ENCODE measurements at regions not wholly inside any gene's neighbourhood (a gene's known extent, or its start where the extent isn't known, plus 50 kb on each side); places are given as distances from the start of the nearest gene placed in this dataset.

DNA sequence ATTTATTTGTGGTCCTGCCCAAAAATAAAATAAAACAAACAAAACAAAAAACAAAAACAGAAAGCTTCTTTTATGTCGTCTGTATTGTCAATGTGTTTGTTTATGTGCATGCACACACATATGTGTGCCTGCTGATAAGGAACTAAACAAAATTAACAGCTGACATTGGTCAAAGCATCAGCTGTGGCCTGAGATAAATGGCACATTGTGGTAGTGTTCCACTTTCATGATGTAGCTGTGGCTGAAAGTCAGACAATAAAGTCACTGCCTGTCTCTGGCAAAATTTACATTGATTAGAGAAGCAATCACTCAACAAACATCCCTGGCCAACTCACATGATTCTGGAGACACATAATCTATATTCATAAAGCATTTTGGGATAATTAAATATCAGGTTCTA, 203.4 kb upstream of the PIK3C3 start:
- Histone ChIP-seq H3K4me1 (ENCODE audit: insufficient read depth, low read length, severe bottlenecking) (no peaks in the 10 kb centered on the region), H3K9me3 (ENCODE audit: low read length) (no peaks in the 10 kb centered on the region), H3K4me2 (ENCODE audit: low read length) (no peak overlapping the region), H3F3A (ENCODE audit: insufficient read depth, low read length) (no peaks in the 10 kb centered on the region), H3K79me2 (ENCODE audit: insufficient read depth, low read length) (no peaks in the 10 kb centered on the region), H3K36me3 (ENCODE audit: insufficient read depth, low read length) (no peaks in the 10 kb centered on the region), H4K20me1 (ENCODE audit: insufficient read depth, low read length) (no peaks in the 10 kb centered on the region), H3K4me3 (ENCODE audit: low read depth, low read length, poor library complexity, severe bottlenecking) (no peak overlapping the region), H3K27me3 (ENCODE audit: insufficient read depth, low read length) (no peaks in the 10 kb centered on the region), H3K9ac (ENCODE audit: low read length) (no peak overlapping the region), H3K9me2 (ENCODE audit: low read depth, low read length) (no peaks in the 10 kb centered on the region), H3K27ac (ENCODE audit: low read depth, low read length, poor library complexity, severe bottlenecking) (no peak overlapping the region), H2AFZ (ENCODE audit: low read length) (no peak overlapping the region)
- TF ChIP-seq CTCF (IDR thresholded peaks at IDR 0.05; ENCODE audit: low read length) (no peak), EZH2 (IDR thresholded peaks at IDR 0.05; ENCODE audit: borderline replicate concordance, low read length) (no peak)

GRCh38 chr18:41751161-41751560, 203.9 kb upstream of the PIK3C3 start:
- Histone ChIP-seq H3K79me2 (ENCODE audit: insufficient read depth, low read length) (no peaks in the 10 kb centered on the region), H3K27ac (ENCODE audit: low read depth, low read length, poor library complexity, severe bottlenecking) (no peak overlapping the region), H3K4me3 (ENCODE audit: low read depth, low read length, poor library complexity, severe bottlenecking) (no peak overlapping the region), H2AFZ (ENCODE audit: low read length) (no peak overlapping the region), H3K4me2 (ENCODE audit: low read length) (no peak overlapping the region), H4K20me1 (ENCODE audit: insufficient read depth, low read length) (no peaks in the 10 kb centered on the region), H3K36me3 (ENCODE audit: insufficient read depth, low read length) (no peaks in the 10 kb centered on the region), H3K9me3 (ENCODE audit: low read length) (no peaks in the 10 kb centered on the region), H3K9me2 (ENCODE audit: low read depth, low read length) (no peaks in the 10 kb centered on the region), H3K9ac (ENCODE audit: low read length) (no peak overlapping the region), H3K4me1 (ENCODE audit: insufficient read depth, low read length, severe bottlenecking) (no peaks in the 10 kb centered on the region), H3F3A (ENCODE audit: insufficient read depth, low read length) (no peaks in the 10 kb centered on the region), H3K27me3 (ENCODE audit: insufficient read depth, low read length) (no peaks in the 10 kb centered on the region)
- TF ChIP-seq CTCF (IDR thresholded peaks at IDR 0.05; ENCODE audit: low read length) (no peak), EZH2 (IDR thresholded peaks at IDR 0.05; ENCODE audit: borderline replicate concordance, low read length) (no peak)

DNA sequence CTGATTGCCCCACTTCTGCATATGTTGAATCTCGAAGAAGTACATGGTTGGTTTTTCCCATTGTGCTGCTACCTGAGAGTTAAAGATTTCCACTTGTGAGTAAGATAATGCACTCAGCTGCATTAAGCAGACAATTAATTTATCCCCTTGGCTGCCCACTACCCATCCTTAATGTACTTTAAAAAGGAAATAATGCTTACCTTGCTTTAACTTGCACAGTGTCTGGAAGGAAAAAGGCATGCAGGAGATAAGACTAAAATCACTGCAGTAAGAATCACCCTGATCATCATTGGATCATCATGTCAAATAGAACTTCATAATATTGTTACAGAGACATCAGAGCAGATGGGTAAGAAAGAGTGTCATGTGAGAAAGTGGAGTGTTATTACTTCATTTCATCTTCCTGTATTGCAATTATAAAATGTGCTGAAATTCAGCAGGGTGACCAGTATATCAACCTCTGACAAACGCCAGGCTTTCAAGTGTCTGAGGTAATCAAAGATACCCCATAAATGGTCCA, 207.3 kb upstream of the PIK3C3 start:
- Histone ChIP-seq H3K4me1 (ENCODE audit: insufficient read depth, low read length, severe bottlenecking) (no peaks in the 10 kb centered on the region), H4K20me1 (ENCODE audit: insufficient read depth, low read length) (no peaks in the 10 kb centered on the region), H3K4me3 (ENCODE audit: low read depth, low read length, poor library complexity, severe bottlenecking) (no peak overlapping the region), H3K4me2 (ENCODE audit: low read length) (no peak overlapping the region), H3K27ac (ENCODE audit: low read depth, low read length, poor library complexity, severe bottlenecking) (no peak overlapping the region), H3K9ac (ENCODE audit: low read length) (no peak overlapping the region), H3K9me2 (ENCODE audit: low read depth, low read length) (no peaks in the 10 kb centered on the region), H3K9me3 (ENCODE audit: low read length) (no peaks in the 10 kb centered on the region), H3K27me3 (ENCODE audit: insufficient read depth, low read length) (no peaks in the 10 kb centered on the region), H3K36me3 (ENCODE audit: insufficient read depth, low read length) (no peaks in the 10 kb centered on the region), H2AFZ (ENCODE audit: low read length) (no peak overlapping the region), H3K79me2 (ENCODE audit: insufficient read depth, low read length) (no peaks in the 10 kb centered on the region), H3F3A (ENCODE audit: insufficient read depth, low read length) (no peaks in the 10 kb centered on the region)
- TF ChIP-seq EZH2 (IDR thresholded peaks at IDR 0.05; ENCODE audit: borderline replicate concordance, low read length), result no peak
- no peak for TF ChIP-seq CTCF (IDR thresholded peaks at IDR 0.05; ENCODE audit: low read length)
